A673 (cell line): ENCODE measurements at regions not wholly inside any gene's neighbourhood (a gene's known extent, or its start where the extent isn't known, plus 50 kb on each side); places are given as distances from the start of the nearest gene placed in this dataset.

Experiments used
- BruUV-seq: library from RNA; stranded (reverse); fragments of 400-500 nt; replicated peaks from 2 replicates; lab custom pipeline; 2021; lab: Mats Ljungman, UMichigan
- CTCF ChIA-PET: fragments of 300-600 bp; sonication (Branson Sonifier 250); formaldehyde crosslinking; loops from one replicate; lab custom pipeline; 2022; ENCODE audit warnings: antibody characterized with exemption; lab: Charles Lee
- POLR2A ChIA-PET: fragments of 300-600 bp; sonication (Branson Sonifier 250); formaldehyde crosslinking; loops from one replicate; lab custom pipeline; 2022; ENCODE audit warnings: antibody characterized with exemption; ENCODE audit not compliant: low non-redundant PET; lab: Charles Lee
- DNase-seq: peaks from one replicate; pipeline ENCODE4 v3.0.0-alpha.2; 2015; ENCODE audit warnings: low spot score
- H3K27ac ChIP-seq: fragments of 200-600 bp; sonication (generic); 2 replicates; pipeline ENCODE4 v1.5.1; 2016; ENCODE audit warnings: mixed run types, low read depth, mild to moderate bottlenecking, mixed read lengths, antibody characterized with exemption, low read length; ENCODE audit not compliant: poor library complexity, severe bottlenecking
- H3K27me3 ChIP-seq: fragments of 200-600 bp; sonication (generic); replicated peaks from 2 replicates; pipeline ENCODE4 v1.6.1; 2017; ENCODE audit warnings: mixed run types, low read depth, mild to moderate bottlenecking, mixed read lengths, antibody characterized with exemption, low read length; ENCODE audit not compliant: insufficient read depth, poor library complexity
- H3K36me3 ChIP-seq: fragments of 200-600 bp; sonication (generic); 2 replicates; pipeline ENCODE4 v1.6.1; 2016; ENCODE audit warnings: mixed run types, mild to moderate bottlenecking, mixed read lengths, antibody characterized with exemption, low read length; ENCODE audit not compliant: insufficient read depth, poor library complexity, severe bottlenecking
- H3K4me1 ChIP-seq: fragments of 200-600 bp; sonication (generic); 2 replicates; pipeline ENCODE4 v1.6.1; 2017; ENCODE audit warnings: mixed run types, mild to moderate bottlenecking, mixed read lengths, antibody characterized with exemption, low read length; ENCODE audit not compliant: insufficient read depth, poor library complexity, severe bottlenecking
- H3K4me3 ChIP-seq: fragments of 200-600 bp; sonication (generic); 2 replicates; pipeline ENCODE4 v1.5.1; 2016; ENCODE audit warnings: low read depth, mixed run types, mild to moderate bottlenecking, mixed read lengths, low read length; ENCODE audit not compliant: poor library complexity, severe bottlenecking
- H3K9me3 ChIP-seq: fragments of 200-600 bp; sonication (generic); 2 replicates; pipeline ENCODE4 v1.6.1; 2016; ENCODE audit warnings: mixed run types, low read depth, mild to moderate bottlenecking, mixed read lengths, antibody characterized with exemption, low read length; ENCODE audit not compliant: poor library complexity, severe bottlenecking
- EZH2 ChIP-seq: fragments of 200-600 bp; sonication (generic); IDR thresholded peaks from 2 replicates; pipeline ENCODE4 v1.6.1; 2017; ENCODE audit warnings: borderline replicate concordance, low read depth, mild to moderate bottlenecking, mixed read lengths, antibody characterized with exemption, low read length; ENCODE audit not compliant: poor library complexity, severe bottlenecking
- intact Hi-C: fragments of 100-400 bp; cut with micrococcal nuclease; formaldehyde crosslinking; loops from one replicate; pipeline ENCODE4 v1.10.0; 2022; ENCODE audit not compliant: unreplicated experiment
- TF ChIP-seq, protein P1 (sequence below): fragments of 300-800, 200-600 bp; sonication (generic); conservative IDR thresholded peaks from 2 replicates; pipeline ENCODE4 v1.5.1; 2017; ENCODE audit warnings: low read depth, mild to moderate bottlenecking, antibody characterized with exemption, low read length, moderate library complexity, mixed read lengths

- no TSS peak for BruUV-seq
- POLR2A ChIA-PET = no interaction called here
- no peak for DNase-seq
- TF ChIP-seq, protein P1, sequence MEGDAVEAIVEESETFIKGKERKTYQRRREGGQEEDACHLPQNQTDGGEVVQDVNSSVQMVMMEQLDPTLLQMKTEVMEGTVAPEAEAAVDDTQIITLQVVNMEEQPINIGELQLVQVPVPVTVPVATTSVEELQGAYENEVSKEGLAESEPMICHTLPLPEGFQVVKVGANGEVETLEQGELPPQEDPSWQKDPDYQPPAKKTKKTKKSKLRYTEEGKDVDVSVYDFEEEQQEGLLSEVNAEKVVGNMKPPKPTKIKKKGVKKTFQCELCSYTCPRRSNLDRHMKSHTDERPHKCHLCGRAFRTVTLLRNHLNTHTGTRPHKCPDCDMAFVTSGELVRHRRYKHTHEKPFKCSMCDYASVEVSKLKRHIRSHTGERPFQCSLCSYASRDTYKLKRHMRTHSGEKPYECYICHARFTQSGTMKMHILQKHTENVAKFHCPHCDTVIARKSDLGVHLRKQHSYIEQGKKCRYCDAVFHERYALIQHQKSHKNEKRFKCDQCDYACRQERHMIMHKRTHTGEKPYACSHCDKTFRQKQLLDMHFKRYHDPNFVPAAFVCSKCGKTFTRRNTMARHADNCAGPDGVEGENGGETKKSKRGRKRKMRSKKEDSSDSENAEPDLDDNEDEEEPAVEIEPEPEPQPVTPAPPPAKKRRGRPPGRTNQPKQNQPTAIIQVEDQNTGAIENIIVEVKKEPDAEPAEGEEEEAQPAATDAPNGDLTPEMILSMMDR = no peak
- H3K9me3 ChIP-seq = peaks cover 10% of the 10 kb centered on the region
- CTCF ChIA-PET = no interaction called here
- no peaks in the 10 kb centered on the region for H3K4me1 ChIP-seq
- intact Hi-C loops = no loop called here
- H3K27ac ChIP-seq = no peak overlapping the region
- no peaks in the 10 kb centered on the region for H3K27me3 ChIP-seq
- H3K4me3 ChIP-seq = no peak overlapping the region
- H3K36me3 ChIP-seq = no peaks in the 10 kb centered on the region
Measured at GRCh38 chr12:115134298-115134697, 450.3 kb upstream of the TBX3 start.

- intact Hi-C loops = no loop called here
- BruUV-seq = no TSS peak
- Histone ChIP-seq H3K27ac (no peak overlapping the region), H3K9me3 (peaks cover 6% of the 10 kb centered on the region), H3K36me3 (no peaks in the 10 kb centered on the region), H3K27me3 (no peaks in the 10 kb centered on the region), H3K4me3 (no peak overlapping the region), H3K4me1 (no peaks in the 10 kb centered on the region)
- POLR2A ChIA-PET = no interaction called here
- CTCF ChIA-PET = interaction anchor here (0.5 kb wide), 1 partner anchor 464 kb away, joined by 5 read pairs; no protein-coding TSS in a partner anchor
- no peak for DNase-seq
- no peak for TF ChIP-seq EZH2
- TF ChIP-seq, protein P1 = no peak
Measured at GRCh38 chr12:115132905-115133304, 448.9 kb upstream of the TBX3 start.

DNA sequence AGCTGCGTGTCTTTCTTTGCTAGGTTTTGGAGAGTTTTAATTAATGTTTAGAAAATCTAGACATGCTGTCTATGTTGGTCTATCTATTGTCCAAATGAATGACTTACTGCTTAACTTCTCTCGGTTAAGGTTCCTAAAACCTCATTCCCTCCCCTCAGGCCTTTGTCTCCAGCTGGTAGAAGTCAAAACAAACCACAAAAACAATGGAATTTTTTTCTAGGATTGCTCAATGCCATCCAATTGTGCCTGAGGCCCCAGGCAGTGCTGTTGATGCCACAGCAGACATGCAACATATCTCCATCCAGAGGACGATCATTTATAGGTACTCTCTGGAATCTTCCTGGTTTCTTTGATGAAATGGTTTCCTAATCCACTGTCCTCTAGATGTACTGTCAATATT is 448.2 kb upstream of the TBX3 start:
- POLR2A ChIA-PET = no interaction called here
- Histone ChIP-seq H3K27ac (no peak overlapping the region), H3K9me3 (peaks cover 6% of the 10 kb centered on the region), H3K36me3 (no peaks in the 10 kb centered on the region), H3K27me3 (no peaks in the 10 kb centered on the region), H3K4me1 (no peaks in the 10 kb centered on the region), H3K4me3 (no peak overlapping the region)
- intact Hi-C loops = no loop called here
- TF ChIP-seq EZH2 = no peak
- TF ChIP-seq, protein P1 = no peak
- no peak for DNase-seq
- CTCF ChIA-PET = no interaction called here
- no TSS peak for BruUV-seq
